PFSK-1 (cell line): ENCODE measurements at regions not wholly inside any gene's neighbourhood (a gene's known extent, or its start where the extent isn't known, plus 50 kb on each side); places are given as distances from the start of the nearest gene placed in this dataset.

Experiments
- POLR2AphosphoS5 ChIP-seq: IDR thresholded peaks from 2 replicates; pipeline ENCODE4 v1.6.1; 2012; ENCODE audit warnings: low read depth, mild to moderate bottlenecking, control low read depth, low read length, moderate library complexity
- TAF1 ChIP-seq: IDR thresholded peaks from 2 replicates; pipeline ENCODE4 v1.6.1; 2012; ENCODE audit warnings: low read length, control low read depth, borderline replicate concordance; ENCODE audit not compliant: insufficient read depth
- TF ChIP-seq, protein P1 (sequence below), 2 experiments: IDR thresholded peaks; 2 replicates each; pipeline versions ENCODE4 v1.6.1 to v1.8.0; 2011 to 2012; ENCODE audit warnings: low read depth in 2 of 2, low read length in 2 of 2, control low read depth in 1 of 2, inconsistent platforms in 1 of 2, mild to moderate bottlenecking in 1 of 2, moderate library complexity in 1 of 2; ENCODE audit not compliant: insufficient read depth in 1 of 2

DNA sequence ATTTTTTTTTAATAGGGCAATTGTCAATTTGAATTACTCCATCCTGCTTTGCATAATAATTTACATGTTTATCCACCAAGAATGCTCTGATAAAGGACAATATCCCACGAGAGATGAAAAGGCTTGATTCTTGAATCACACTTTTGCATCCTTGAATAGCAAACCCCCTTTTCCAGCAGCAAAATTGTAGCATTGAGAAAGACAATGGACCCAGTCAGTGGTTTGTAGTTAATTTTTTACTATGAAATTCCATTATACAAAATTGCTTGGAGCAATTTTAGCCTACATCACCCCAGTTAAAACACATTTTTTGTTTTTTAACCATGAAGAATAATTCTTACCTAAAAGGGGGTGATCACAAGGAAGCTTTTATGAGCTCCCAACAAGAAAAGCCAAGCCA lies 255.1 kb downstream of the RND3 start:
- TF ChIP-seq TAF1, result no peak
- TF ChIP-seq POLR2AphosphoS5, result no peak
- TF ChIP-seq, protein P1, sequence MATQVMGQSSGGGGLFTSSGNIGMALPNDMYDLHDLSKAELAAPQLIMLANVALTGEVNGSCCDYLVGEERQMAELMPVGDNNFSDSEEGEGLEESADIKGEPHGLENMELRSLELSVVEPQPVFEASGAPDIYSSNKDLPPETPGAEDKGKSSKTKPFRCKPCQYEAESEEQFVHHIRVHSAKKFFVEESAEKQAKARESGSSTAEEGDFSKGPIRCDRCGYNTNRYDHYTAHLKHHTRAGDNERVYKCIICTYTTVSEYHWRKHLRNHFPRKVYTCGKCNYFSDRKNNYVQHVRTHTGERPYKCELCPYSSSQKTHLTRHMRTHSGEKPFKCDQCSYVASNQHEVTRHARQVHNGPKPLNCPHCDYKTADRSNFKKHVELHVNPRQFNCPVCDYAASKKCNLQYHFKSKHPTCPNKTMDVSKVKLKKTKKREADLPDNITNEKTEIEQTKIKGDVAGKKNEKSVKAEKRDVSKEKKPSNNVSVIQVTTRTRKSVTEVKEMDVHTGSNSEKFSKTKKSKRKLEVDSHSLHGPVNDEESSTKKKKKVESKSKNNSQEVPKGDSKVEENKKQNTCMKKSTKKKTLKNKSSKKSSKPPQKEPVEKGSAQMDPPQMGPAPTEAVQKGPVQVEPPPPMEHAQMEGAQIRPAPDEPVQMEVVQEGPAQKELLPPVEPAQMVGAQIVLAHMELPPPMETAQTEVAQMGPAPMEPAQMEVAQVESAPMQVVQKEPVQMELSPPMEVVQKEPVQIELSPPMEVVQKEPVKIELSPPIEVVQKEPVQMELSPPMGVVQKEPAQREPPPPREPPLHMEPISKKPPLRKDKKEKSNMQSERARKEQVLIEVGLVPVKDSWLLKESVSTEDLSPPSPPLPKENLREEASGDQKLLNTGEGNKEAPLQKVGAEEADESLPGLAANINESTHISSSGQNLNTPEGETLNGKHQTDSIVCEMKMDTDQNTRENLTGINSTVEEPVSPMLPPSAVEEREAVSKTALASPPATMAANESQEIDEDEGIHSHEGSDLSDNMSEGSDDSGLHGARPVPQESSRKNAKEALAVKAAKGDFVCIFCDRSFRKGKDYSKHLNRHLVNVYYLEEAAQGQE (IDR thresholded peaks at IDR 0.05; ENCODE audit: insufficient read depth in 1 of 2, low read depth in 2 of 2, low read length in 2 of 2), result no peak
